GM10266 (cell line): ENCODE measurements at regions not wholly inside any gene's neighbourhood (a gene's known extent, or its start where the extent isn't known, plus 50 kb on each side); places are given as distances from the start of the nearest gene placed in this dataset.

Experiments used
- DNase-seq: peaks from one replicate; pipeline ENCODE4 v3.0.0; 2012; ENCODE audit errors: extremely low spot score
- TF ChIP-seq, protein P1 (sequence below): IDR thresholded peaks from 2 replicates; pipeline ENCODE4 v1.5.1; 2012; ENCODE audit warnings: mild to moderate bottlenecking, low read depth; ENCODE audit not compliant: control insufficient read depth, insufficient read depth; ENCODE audit errors: missing control alignments

DNA sequence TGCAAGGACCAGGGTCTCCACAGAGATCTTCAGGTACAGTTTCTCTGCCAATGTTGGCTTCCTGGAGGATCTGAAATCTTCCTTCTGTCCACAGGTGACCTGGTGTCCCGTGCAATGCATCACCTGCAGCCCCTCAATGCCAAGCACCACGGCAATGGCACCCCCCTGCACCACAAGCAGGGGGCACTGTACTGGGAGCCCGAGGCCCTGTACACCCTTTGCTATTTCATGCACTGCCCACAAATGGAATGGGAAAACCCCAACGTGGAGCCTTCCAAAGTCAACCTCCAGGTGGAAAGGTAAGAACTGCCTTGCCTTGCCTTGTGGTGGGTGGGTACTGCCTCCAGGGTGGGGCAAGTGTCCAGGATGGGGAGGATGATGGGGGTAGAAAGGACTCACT lies 141.8 kb upstream of the PWP1 start:
- DNase-seq: no peak
- TF ChIP-seq, protein P1, sequence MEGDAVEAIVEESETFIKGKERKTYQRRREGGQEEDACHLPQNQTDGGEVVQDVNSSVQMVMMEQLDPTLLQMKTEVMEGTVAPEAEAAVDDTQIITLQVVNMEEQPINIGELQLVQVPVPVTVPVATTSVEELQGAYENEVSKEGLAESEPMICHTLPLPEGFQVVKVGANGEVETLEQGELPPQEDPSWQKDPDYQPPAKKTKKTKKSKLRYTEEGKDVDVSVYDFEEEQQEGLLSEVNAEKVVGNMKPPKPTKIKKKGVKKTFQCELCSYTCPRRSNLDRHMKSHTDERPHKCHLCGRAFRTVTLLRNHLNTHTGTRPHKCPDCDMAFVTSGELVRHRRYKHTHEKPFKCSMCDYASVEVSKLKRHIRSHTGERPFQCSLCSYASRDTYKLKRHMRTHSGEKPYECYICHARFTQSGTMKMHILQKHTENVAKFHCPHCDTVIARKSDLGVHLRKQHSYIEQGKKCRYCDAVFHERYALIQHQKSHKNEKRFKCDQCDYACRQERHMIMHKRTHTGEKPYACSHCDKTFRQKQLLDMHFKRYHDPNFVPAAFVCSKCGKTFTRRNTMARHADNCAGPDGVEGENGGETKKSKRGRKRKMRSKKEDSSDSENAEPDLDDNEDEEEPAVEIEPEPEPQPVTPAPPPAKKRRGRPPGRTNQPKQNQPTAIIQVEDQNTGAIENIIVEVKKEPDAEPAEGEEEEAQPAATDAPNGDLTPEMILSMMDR: no peak

DNA sequence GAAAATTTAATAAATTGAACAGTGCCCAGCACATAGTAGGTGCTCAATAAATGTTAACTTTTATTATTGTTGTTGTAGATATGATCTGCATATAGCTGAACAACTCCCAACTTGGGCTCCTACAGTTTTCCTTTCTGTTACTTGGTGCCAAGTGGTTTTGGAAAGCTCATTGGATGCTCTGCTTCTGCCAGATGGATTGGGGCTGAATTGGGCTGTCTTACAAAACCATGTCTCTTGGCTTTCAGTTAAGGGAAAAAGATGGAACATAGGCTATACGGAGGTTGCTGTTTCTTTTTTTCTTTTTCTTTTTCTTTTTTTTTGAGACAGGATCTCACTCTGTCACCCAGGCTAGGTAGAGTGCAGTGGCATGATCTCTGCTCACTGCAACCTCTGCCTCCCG lies 140.7 kb upstream of the PWP1 start:
- no peak for DNase-seq
- TF ChIP-seq, protein P1: no peak

GRCh38 chr12:107545737-107546353 lies 139.8 kb upstream of the PWP1 start:
- no peak for DNase-seq
- TF ChIP-seq, protein P1: no peak

DNA sequence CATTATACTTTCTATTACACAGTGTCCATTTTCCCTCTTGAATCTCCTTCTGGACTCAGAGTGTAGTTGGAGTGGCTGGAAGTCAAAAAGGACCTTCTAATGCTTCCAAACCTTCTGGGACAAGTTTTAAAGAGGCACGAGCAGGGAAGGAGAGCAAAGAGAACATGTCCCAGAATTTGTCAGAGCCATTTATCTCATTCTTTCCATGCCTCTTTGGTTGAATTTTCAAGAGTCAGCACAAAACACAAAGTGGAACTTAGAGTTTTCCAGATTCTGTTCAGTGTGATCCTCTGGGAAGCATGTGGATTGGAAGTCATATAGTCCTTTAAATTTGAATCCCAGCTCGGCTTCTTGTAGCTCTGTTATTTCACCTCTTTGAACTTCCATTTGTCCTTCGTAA lies 138.2 kb upstream of the PWP1 start:
- TF ChIP-seq, protein P1: no peak
- DNase-seq: no peak

GRCh38 chr12:107549651-107550480 lies 135.7 kb upstream of the PWP1 start:
- TF ChIP-seq, protein P1: no peak
- no peak for DNase-seq

DNA sequence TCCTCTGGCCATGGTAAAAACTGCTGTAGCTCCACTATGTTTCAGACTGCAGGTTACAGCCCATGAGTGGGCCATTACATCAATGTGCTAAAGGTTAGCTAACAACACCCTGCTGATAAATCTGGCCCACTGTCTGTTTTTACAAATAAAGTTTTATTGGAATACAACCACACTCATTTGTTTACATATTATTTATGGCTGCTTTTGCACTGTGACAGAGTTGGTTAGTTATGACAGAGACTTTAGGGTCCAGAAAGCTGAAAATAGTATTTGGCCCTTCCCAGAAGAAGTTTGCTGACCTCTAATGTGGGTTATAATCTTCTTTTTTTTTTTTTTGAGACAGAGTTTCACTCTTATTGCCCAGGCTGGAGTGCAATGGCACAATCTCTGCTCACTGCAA lies 134.2 kb upstream of the PWP1 start:
- no peak for DNase-seq
- TF ChIP-seq, protein P1: no peak

DNA sequence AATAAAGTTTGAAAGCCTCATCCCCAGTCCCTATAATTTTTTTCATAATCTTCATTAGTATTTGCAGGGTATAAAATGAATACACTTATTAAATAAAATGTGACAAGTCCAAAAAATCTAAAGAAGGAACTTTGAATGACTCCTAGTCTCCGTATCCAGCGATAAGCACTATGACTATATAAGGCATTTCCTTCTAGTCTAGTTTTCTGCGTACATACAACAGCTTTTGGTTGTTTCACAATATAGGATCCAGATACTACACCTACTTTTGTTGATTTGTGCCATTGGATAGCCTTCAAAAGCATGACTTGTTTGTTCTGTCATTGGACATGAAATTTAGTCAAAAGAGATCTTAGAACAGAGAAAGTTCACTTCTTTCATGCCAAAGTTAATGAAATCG lies 133.3 kb upstream of the PWP1 start:
- no peak for DNase-seq
- TF ChIP-seq, protein P1: no peak
